ENCODE measurements at regions not wholly inside any gene's neighbourhood (a gene's known extent, or its start where the extent isn't known, plus 50 kb on each side); places are given as distances from the start of the nearest gene placed in this dataset.

DNA sequence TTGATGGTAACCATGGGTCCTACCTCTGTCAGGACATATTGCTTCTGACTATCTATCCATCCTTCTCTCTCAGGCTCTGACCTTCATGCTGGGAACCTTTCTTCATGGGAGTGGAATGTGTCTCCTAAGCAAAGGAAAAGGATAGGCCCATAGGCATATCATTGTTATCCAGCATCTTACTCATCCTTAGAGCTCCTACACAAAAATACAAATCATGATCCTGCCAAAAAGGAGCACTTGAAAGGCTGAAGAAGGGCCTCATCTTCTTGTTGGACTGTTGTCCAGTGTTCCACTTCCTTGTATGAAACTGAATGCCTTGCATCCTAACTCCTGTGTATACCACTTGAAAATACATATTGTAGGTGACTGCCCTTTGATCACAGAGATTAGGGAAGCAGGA lies 96.1 kb upstream of the SOX2 start:
- TF ChIP-seq POLR2AphosphoS5 (IDR thresholded peaks at IDR 0.05; ENCODE audit: low read depth) (no peak), EZH2phosphoT487 (IDR thresholded peaks at IDR 0.05; ENCODE audit: unreplicated experiment) (no peak)

All from GM23338 (cell line).